Chondrocyte (in vitro differentiated cells): ENCODE measurements at regions not wholly inside any gene's neighbourhood (a gene's known extent, or its start where the extent isn't known, plus 50 kb on each side); places are given as distances from the start of the nearest gene placed in this dataset.

Source experiments
- DNase-seq: peaks from one replicate; pipeline ENCODE4 v3.0.0; 2021; ENCODE audit warnings: mixed read lengths, low spot score
- H3K27ac Mint-ChIP-seq: one replicate; pipeline ENCODE4 v1.8.0; 2021; ENCODE audit warnings: mild to moderate bottlenecking, moderate library complexity, mixed read lengths; ENCODE audit not compliant: unreplicated experiment
- H3K27me3 Mint-ChIP-seq: 2 replicates; pipeline ENCODE4 v1.8.0; 2021; ENCODE audit warnings: low read depth, mixed read lengths
- H3K36me3 Mint-ChIP-seq: 2 replicates; pipeline ENCODE4 v1.8.0; 2021; ENCODE audit warnings: low read depth, mixed read lengths
- H3K4me1 Mint-ChIP-seq: 2 replicates; pipeline ENCODE4 v1.8.0; 2021; ENCODE audit warnings: low read depth, mild to moderate bottlenecking, mixed read lengths
- H3K4me3 Mint-ChIP-seq: one replicate; pipeline ENCODE4 v1.8.0; 2021; ENCODE audit warnings: mild to moderate bottlenecking, moderate library complexity, mixed read lengths; ENCODE audit not compliant: unreplicated experiment
- H3K9me3 Mint-ChIP-seq: 2 replicates; pipeline ENCODE4 v1.8.0; 2021; ENCODE audit warnings: low read depth, mixed read lengths
- TF ChIP-seq, protein P1 (sequence below): fragments of 200-600 bp; sonication (generic); IDR thresholded peaks from 2 replicates; pipeline ENCODE4 v1.5.0; 2021; ENCODE audit warnings: antibody characterized with exemption, mild to moderate bottlenecking, moderate library complexity

DNA sequence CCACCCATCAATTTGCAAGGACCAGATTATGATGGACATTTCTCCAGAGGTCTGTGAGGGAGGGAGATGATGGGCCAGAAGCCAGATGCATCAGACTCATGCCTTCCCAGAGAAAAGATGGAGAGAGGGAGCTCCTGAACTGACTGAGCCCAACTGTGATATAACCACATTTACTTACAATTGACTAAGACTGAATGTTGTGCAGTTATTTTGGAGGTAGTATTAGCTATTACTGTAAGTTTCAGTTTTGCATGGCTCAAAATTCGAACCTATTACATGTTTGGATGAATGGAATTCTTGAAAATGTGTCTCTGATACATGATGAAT, 211.1 kb upstream of the SFSWAP start:
- Mint-ChIP-seq H3K4me3 (no peak overlapping the region), H3K4me1 (no peaks in the 10 kb centered on the region), H3K27ac (no peak overlapping the region), H3K9me3 (no peaks in the 10 kb centered on the region), H3K36me3 (no peaks in the 10 kb centered on the region), H3K27me3 (peaks cover 6% of the 10 kb centered on the region)
- no peak for DNase-seq
- TF ChIP-seq, protein P1, sequence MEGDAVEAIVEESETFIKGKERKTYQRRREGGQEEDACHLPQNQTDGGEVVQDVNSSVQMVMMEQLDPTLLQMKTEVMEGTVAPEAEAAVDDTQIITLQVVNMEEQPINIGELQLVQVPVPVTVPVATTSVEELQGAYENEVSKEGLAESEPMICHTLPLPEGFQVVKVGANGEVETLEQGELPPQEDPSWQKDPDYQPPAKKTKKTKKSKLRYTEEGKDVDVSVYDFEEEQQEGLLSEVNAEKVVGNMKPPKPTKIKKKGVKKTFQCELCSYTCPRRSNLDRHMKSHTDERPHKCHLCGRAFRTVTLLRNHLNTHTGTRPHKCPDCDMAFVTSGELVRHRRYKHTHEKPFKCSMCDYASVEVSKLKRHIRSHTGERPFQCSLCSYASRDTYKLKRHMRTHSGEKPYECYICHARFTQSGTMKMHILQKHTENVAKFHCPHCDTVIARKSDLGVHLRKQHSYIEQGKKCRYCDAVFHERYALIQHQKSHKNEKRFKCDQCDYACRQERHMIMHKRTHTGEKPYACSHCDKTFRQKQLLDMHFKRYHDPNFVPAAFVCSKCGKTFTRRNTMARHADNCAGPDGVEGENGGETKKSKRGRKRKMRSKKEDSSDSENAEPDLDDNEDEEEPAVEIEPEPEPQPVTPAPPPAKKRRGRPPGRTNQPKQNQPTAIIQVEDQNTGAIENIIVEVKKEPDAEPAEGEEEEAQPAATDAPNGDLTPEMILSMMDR: no peak

DNA sequence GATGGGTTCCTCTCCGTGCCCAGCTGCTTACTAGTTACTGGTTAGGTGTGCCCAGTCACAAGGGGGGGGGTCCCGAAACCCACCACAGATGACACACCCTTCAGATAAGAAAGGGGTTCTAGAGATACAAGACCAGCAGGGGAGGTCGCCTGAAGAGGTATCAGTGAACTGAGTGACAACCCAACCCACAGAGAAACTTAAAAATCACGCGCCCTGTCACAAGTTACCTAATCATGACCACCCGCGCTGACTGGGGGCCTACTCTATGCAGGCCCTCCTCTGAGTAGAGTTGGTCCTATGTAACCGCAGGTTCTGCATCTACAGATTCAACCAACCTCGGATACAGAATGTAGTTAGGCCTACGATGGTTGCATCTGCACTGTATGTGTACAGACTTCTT, 210.3 kb upstream of the SFSWAP start:
- Mint-ChIP-seq H3K9me3 (no peaks in the 10 kb centered on the region), H3K27ac (no peak overlapping the region), H3K27me3 (peaks cover 6% of the 10 kb centered on the region), H3K4me3 (no peak overlapping the region), H3K36me3 (no peaks in the 10 kb centered on the region), H3K4me1 (no peaks in the 10 kb centered on the region)
- TF ChIP-seq, protein P1: no peak
- no peak for DNase-seq

DNA sequence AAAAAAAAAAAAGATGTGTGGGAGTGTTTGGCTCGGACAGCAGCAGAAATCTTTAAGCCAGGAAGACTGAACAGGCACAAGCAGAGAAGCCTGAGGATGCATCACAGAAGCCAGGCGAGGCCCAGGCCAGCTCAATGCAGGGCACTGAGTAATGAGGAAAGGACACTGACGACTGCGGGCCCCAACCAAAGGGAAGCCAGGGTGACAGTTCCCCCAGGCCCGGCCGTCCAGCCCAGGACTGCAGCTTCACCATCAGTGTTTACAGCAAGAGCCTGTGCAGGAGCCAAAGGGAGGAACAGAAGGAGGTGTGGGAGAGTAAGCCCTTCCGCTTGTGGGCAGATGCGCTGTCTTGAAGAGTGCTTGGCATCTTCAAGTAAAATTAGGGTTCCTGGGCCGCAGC, 205.3 kb upstream of the SFSWAP start:
- H3K27ac Mint-ChIP-seq: no peak overlapping the region
- H3K27me3 Mint-ChIP-seq: peaks cover 14% of the 10 kb centered on the region
- H3K4me3 Mint-ChIP-seq: no peak overlapping the region
- TF ChIP-seq, protein P1: no peak
- H3K36me3 Mint-ChIP-seq: no peaks in the 10 kb centered on the region
- no peaks in the 10 kb centered on the region for H3K9me3 Mint-ChIP-seq
- DNase-seq: no peak
- H3K4me1 Mint-ChIP-seq: no peaks in the 10 kb centered on the region

DNA sequence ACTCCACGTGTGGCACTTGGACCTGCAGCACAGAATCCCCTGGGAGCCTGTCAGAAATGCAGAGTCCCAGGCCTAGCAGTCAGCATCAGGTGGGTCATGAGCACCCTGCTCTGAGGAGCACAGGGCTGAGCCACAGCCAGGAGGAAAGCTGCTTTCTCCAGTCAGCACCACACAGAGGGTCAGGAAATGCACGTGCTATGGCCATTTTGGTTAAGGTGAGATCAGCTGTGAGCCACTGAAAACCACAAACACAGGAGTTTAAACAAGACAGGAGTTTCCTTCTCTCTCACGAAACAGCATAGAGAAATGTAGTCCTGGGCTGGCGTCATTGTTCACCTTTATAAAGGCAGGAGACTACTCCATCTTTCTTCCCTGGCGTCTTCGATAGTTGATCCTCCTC, 204.5 kb upstream of the SFSWAP start:
- H3K4me1 Mint-ChIP-seq: peaks cover 4% of the 10 kb centered on the region
- H3K27me3 Mint-ChIP-seq: peaks cover 14% of the 10 kb centered on the region
- no peaks in the 10 kb centered on the region for H3K9me3 Mint-ChIP-seq
- TF ChIP-seq, protein P1: no peak
- DNase-seq: no peak
- H3K27ac Mint-ChIP-seq: no peak overlapping the region
- H3K36me3 Mint-ChIP-seq: no peaks in the 10 kb centered on the region
- no peak overlapping the region for H3K4me3 Mint-ChIP-seq

DNA sequence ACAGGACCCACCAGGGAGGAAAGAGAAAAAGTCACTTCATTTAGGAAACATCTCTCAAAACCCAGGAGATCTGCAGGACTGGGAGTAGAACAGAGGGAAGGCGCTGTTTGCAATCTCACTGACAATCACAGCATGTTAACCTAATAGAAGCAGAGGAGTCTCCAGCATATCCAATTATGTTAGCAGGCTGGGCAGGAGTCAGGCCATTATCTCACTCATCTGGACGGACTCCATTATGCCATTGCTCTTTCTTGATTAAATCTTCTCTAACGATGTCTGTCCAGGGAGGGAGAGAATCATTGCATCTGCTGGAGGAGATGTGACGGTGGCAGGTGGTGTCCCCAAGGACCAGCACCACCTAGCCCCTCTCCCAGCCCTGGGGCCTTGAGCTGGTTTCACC, 203.8 kb upstream of the SFSWAP start:
- no peak for DNase-seq
- H3K27me3 Mint-ChIP-seq: peaks cover 14% of the 10 kb centered on the region
- H3K36me3 Mint-ChIP-seq: no peaks in the 10 kb centered on the region
- H3K9me3 Mint-ChIP-seq: no peaks in the 10 kb centered on the region
- H3K4me1 Mint-ChIP-seq: peaks cover 5% of the 10 kb centered on the region
- TF ChIP-seq, protein P1: no peak
- H3K27ac Mint-ChIP-seq: no peak overlapping the region
- no peak overlapping the region for H3K4me3 Mint-ChIP-seq
